ENCODE measurements at regions not wholly inside any gene's neighbourhood (a gene's known extent, or its start where the extent isn't known, plus 50 kb on each side); places are given as distances from the start of the nearest gene placed in this dataset.

DNA sequence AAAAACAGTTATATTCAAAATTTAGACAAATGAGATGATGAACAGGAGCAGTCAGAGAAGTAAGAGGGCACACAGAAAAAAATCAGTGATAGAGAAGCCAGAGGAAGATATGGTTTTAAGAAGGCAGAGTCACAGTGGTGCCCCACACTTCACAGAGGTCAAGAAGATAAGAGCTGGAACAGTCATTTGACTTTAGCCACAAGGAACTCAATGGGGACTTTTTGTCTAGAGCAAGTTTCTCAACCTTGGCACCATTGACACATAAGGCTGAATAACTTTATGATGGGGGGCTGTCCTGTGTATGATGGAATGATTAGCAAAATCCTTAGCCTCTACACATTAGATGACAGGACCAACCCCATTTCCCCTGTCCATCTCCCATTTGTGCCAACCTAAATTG lies 172.8 kb upstream of the PLEKHG7 start:
- DNase-seq: no peak

GRCh38 chr12:92528586-92528985 lies 174.2 kb upstream of the PLEKHG7 start:
- DNase-seq: no peak

GRCh38 chr12:92528097-92528496 lies 174.7 kb upstream of the PLEKHG7 start:
- no peak for DNase-seq

DNA sequence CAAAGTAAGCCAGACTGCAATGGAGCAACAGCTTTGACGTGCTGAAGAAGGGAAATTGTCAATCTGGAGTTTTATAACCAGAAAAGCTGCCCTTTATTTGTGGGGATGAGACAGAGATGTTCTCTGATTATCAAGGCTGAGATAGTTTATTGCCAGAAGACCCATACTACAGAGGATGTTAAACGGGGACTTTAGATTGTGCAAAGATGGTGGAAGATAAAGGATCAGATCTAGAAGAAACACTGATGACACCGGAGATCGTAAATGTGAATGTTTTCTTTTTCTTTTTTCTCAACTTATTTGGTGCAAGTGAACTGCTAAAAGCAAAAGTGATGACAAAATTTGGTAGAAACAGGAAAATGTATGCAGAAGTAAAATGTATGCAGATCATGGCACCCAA lies 178.3 kb upstream of the PLEKHG7 start:
- no peak for DNase-seq

DNA sequence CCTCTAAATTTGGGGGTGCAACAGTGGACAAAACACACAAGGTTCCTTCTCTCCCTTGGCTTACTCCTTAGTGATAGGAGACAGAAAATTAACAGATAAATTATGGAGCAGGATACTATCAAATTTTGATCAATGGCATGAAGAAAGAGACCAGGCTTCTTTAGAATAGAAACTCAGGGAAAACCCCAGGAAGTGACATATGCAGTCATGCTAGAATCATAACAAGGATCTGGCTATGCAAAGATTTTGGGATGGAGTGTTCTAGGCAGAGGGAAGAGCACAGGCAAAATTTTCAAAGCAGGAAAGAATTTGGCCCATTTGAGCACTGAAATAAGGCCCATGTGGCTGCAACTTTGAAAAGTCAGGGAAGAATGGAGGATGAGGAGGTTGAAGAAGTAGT lies 182.3 kb upstream of the PLEKHG7 start:
- no peak for DNase-seq

DNA sequence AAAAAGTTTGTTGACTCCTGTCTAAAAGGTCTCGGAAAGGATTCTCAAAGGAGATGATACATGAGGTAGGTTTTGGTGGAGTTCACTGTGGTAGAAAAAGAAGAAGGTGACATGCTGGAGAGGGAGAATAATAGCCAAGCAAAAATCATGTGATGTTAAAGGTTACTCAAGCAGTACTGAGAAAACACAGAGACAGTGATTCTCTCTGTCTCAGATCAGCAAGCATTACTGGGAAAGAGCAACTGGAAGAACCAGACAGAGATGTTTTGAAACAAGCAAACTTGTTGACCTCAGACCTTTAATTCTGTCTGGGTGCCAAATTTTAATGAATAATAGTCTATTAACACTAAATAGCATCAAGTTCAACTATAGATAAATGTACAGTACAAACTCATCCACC lies 183.5 kb upstream of the PLEKHG7 start:
- DNase-seq: no peak

DNA sequence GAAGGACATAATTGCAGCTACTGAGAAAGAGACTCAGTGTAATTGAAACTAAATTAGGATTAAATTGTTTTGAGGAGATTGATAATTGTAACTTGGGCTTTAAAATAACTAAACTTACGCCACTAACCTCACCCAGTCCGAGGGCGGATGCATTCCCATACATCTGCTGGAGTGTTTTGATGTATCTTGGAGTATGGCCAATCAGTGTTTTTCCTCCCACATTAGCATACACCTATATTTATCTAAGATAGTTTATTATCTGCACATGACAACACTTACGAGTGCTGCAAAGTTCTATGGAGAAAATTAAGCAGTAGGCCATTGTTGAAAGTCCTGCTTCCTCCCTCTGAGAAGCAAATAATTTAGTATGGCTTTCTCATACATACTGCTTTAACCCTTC lies 184.7 kb upstream of the PLEKHG7 start:
- no peak for DNase-seq

DNA sequence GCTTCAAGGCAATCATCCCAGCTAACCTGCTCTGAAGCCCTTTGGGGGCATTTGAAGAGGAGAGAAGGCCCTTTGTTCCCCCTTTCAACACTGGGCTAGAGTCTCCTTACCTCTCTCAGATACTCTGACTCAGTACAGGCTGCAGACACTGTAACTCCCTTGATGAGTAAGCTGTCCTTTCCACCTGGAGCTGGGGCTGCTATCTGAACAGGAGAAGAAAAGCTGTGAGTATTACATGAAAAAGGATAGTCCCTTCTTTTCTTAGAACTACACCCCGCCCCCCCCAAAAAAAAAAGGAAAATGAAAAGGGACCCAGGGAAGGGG lies 186.6 kb upstream of the PLEKHG7 start:
- DNase-seq: no peak

DNA sequence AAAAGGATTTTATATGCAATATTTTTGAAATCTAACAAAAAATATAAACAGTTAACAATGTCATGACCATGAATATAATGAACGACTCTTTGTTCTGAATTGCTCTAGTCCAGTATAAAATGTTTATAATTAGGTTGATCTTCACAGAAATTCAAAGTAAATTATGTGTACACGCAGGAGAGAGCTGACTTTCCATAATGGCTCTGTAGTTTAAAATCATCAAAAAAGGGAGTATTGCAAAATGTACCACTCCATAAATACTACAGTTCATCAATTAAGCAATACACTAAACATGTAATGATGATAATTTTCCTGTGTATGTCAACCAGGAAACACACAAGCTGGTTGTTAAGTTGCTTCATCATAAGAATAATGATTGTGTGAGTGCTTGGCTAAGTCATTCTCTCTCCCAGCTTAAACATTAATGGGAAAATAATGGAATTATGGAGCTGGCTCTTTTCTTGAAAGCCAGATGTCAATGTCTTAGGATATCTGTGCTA lies 189.5 kb upstream of the PLEKHG7 start:
- peak in 1 of 2 donors; percentile 35 for DNase-seq

- peak; percentile 60 to 63 for DNase-seq
Observed at GRCh38 chr12:92511786-92512185, 191.0 kb upstream of the PLEKHG7 start.

GRCh38 chr12:92509156-92509738 lies 193.5 kb upstream of the PLEKHG7 start:
- no peak for DNase-seq

GRCh38 chr12:92506891-92507290 lies 195.9 kb upstream of the PLEKHG7 start:
- DNase-seq: no peak

DNA sequence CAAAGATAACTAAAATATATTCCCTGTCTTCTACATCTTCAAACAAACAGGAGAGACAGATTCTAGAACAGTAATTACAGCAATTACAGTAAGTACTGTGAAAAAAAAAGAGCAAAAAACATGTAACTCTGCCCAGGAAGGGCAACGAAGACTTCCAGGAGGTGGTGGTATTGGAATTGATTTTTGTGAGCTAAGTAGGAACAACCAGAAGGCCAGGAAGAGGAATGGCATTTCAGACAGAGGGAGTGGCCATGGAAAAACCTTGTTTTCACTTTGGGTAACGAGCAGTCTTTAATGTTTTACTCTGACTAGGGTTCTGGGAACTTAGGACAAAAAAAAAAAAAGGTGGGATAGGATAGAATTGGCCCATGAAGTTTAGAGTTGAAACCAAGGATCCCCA lies 196.3 kb upstream of the PLEKHG7 start:
- DNase-seq: no peak

GRCh38 chr12:92505254-92506231 lies 197.2 kb upstream of the PLEKHG7 start:
- peak; percentile 73 to 83 for DNase-seq

- DNase-seq: peak; percentile 69 to 78
Observed at GRCh38 chr12:92504594-92504981, 198.2 kb upstream of the PLEKHG7 start.

DNA sequence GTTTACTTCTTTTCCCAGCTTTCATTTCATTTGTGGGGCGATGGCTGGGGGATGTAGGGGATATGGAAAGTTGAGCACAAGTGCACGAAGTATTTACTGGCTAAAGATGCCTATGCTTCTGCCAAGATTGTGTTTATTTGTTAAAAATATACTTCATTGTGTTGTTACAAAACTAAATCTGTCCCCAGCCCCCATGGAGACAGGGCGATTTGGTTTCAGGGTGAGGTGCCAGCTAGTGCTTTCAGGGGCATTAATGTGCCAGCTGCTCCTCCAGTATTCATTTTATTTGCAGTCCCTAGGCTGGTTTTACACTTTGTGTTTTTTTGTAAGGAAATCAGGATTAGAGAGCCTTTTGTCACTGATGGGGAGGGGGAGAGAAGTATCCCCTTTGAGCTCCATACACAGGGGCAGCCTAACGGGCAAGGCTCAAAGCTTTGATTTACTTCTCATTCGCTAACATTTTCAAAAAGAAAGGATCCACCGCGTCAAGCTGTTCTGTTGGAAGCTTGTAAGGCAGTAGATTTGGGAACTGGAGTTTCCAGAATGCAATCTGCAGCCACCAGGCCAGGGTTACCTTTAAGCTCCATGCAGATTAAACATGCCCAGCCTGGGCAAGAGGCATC lies 198.7 kb upstream of the PLEKHG7 start:
- DNase-seq: no peak

DNA sequence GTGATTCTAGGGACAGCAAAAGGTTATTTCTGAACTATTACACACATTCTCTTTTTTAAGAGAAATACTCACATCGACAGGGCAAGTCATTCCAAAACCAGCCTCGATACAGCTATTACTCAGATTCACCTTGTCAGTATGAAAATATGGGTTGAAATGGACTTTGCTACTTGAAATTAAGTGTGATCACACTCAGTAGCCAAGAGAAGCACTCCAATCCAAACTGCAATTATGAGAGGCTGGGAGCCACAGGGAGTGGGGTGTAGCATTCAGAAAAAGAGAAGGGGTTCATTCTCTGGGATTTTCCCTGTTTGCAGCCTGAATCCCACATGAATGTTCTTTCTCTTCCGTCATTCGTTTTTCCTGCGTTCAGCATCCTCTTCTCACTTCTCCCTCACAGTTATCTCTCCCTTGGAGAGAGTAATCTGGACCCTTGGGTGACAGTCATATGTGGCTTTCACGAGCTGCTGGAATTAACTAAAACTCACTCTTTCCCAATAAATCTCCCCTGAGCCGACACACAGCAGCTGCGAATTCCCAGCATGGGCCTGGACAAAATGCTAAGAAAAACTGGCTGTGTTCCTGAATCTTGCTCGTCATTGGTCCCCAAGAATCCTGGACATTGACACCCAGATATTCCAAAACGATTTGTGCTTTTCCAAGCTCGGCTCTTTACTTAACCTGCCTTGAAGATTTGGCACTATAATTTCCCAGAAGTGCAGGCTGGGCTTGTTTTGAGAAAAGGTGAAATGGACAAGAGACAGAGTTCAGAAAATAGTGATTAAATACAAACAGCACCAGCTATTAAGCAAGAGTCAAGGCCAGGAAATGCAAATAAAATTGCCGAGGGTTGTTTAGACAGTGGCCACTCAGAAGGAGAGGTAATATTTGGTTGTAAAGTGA lies 199.5 kb upstream of the PLEKHG7 start:
- DNase-seq: peak in 1 of 2 donors; percentile 17

- peak; percentile 72 to 86 for DNase-seq
Observed at GRCh38 chr12:92502417-92503028, 200.3 kb upstream of the PLEKHG7 start.

- DNase-seq: no peak
Observed at GRCh38 chr12:92496790-92497189, 206.0 kb upstream of the PLEKHG7 start.

GRCh38 chr12:92495108-92495507 lies 207.7 kb upstream of the PLEKHG7 start:
- no peak for DNase-seq

- DNase-seq: peak in 1 of 2 donors; percentile 77
Observed at GRCh38 chr12:92493816-92494215, 209.0 kb upstream of the PLEKHG7 start.

DNA sequence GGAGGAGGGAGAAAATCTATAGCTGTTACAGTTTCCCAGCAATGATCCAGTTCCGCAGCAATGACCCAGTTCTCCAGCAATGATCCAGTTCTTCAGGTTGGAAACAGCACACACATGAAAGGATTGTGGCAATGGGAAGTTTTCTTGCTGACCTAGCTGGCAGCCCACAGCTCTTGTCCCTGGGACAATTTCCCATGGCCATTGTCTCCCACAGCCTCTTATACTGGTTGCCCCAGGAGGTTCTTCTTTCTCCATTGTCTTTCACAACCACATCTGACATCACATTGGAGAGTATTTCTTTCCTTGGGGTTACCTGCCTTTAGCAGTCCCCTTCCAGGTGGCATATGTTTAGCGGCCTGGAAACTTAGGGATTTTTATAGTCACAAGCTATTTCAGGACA lies 209.8 kb upstream of the PLEKHG7 start:
- DNase-seq: peak in 1 of 2 donors; percentile 71

Data from inflammatory macrophage (primary cell).